Lung (tissue), 11 donors: ENCODE measurements at regions not wholly inside any gene's neighbourhood (a gene's known extent, or its start where the extent isn't known, plus 50 kb on each side); places are given as distances from the start of the nearest gene placed in this dataset.

Source experiments
- ATAC-seq: fragments of 200-7000 bp; cut with Tn5 transposase; one replicate; pipeline ENCODE4 v1.9.1; 2020; ENCODE audit warnings: moderate number of reproducible peaks; ENCODE audit not compliant: insufficient read depth, low FRiP score
- DNase-seq, 3 donors: peaks; one replicate each; pipeline ENCODE4 v3.0.0-alpha.2; 2013 to 2017
- H3K27ac ChIP-seq, 2 donors: one replicate each; pipeline ENCODE4 v1.5.1; 2013; ENCODE audit warnings: mild to moderate bottlenecking in 2 of 2, moderate library complexity in 2 of 2, control low read depth in 1 of 2, inconsistent platforms in 1 of 2, low read depth in 1 of 2, low read length in 1 of 2
- H3K27me3 ChIP-seq, 3 donors: one replicate each; pipeline ENCODE4 v1.5.1; 2013; ENCODE audit warnings: low read length in 2 of 3; ENCODE audit not compliant: control insufficient read depth in 3 of 3, insufficient read depth in 3 of 3
- H3K36me3 ChIP-seq, 4 donors: one replicate each; pipeline ENCODE4 v1.5.1; 2013; ENCODE audit warnings: low read length in 4 of 4, mild to moderate bottlenecking in 1 of 4, moderate library complexity in 1 of 4; ENCODE audit not compliant: control insufficient read depth in 4 of 4, insufficient read depth in 4 of 4
- H3K4me1 ChIP-seq, 5 donors: one replicate each; pipeline ENCODE4 v1.5.1; 2013; ENCODE audit warnings: low read length in 5 of 5, mild to moderate bottlenecking in 2 of 5, moderate library complexity in 1 of 5; ENCODE audit not compliant: control insufficient read depth in 5 of 5, insufficient read depth in 5 of 5
- H3K4me3 ChIP-seq: one replicate; pipeline ENCODE4 v1.5.1; 2013; ENCODE audit warnings: mild to moderate bottlenecking, control low read depth, moderate library complexity
- H3K9ac ChIP-seq, 2 donors: one replicate each; pipeline ENCODE4 v1.5.1; 2013; ENCODE audit warnings: low read length in 2 of 2, control low read depth in 1 of 2; ENCODE audit not compliant: insufficient read depth in 1 of 2
- H3K9me3 ChIP-seq, 4 donors: one replicate each; pipeline ENCODE4 v1.5.1; 2013; ENCODE audit warnings: low read length in 3 of 4, mild to moderate bottlenecking in 1 of 4, moderate library complexity in 1 of 4; ENCODE audit not compliant: control insufficient read depth in 4 of 4, insufficient read depth in 3 of 4
- WGBS, 2 donors: extraction: QIAGEN DNeasy Blood & Tissue Kit; methylation state at CpG; one replicate each; pipeline ENCODE4 v1.1.7; 2013; 5-methylcytosine and 5-hydroxymethylcytosine counted together
- TF ChIP-seq, protein P1 (sequence below): IDR thresholded peaks from 2 replicates; pipeline ENCODE4 v1.5.1; 2012; ENCODE audit warnings: mild to moderate bottlenecking; ENCODE audit errors: control extremely low read depth, extremely low read depth
- donor health status: control.
- donor health status: control.
- donor health status: Bipolar disorder and iron deficiency.
- donor health status: healthy.
- donor health status: DM: yes; HTN: yes; CAD: no.

DNA sequence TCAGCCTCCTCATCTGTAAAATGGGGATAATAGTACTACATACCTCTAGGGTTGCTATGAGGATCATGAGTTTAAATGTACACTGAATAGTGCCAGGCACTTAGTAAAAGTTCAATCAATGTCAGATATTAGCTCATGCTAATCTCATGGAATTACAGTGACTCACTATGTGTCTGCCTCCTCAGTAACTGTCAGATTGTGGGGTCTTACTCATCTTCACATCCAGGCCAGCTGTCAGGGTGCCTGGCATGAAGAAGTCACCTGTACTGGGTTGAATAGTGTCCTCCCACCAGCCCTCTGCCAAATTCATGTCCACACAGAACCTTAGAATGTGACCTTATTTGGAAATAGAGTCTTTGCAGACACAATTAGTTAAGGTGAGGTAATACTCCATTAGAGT, 54.3 kb upstream of the STIM2 start:
- TF ChIP-seq, protein P1, sequence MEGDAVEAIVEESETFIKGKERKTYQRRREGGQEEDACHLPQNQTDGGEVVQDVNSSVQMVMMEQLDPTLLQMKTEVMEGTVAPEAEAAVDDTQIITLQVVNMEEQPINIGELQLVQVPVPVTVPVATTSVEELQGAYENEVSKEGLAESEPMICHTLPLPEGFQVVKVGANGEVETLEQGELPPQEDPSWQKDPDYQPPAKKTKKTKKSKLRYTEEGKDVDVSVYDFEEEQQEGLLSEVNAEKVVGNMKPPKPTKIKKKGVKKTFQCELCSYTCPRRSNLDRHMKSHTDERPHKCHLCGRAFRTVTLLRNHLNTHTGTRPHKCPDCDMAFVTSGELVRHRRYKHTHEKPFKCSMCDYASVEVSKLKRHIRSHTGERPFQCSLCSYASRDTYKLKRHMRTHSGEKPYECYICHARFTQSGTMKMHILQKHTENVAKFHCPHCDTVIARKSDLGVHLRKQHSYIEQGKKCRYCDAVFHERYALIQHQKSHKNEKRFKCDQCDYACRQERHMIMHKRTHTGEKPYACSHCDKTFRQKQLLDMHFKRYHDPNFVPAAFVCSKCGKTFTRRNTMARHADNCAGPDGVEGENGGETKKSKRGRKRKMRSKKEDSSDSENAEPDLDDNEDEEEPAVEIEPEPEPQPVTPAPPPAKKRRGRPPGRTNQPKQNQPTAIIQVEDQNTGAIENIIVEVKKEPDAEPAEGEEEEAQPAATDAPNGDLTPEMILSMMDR = no peak
- no peak for ATAC-seq
- no peak for DNase-seq
- no peaks in the 10 kb centered on the region for H3K27me3 ChIP-seq
- peaks cover 0 to 15% (median 7%) of the 10 kb centered on the region in 5 donors for H3K4me1 ChIP-seq
- H3K9ac ChIP-seq = no peak overlapping the region
- no peaks in the 10 kb centered on the region for H3K9me3 ChIP-seq
- H3K36me3 ChIP-seq = no peaks in the 10 kb centered on the region
- no peak overlapping the region for H3K4me3 ChIP-seq
- no peak overlapping the region for H3K27ac ChIP-seq

DNA sequence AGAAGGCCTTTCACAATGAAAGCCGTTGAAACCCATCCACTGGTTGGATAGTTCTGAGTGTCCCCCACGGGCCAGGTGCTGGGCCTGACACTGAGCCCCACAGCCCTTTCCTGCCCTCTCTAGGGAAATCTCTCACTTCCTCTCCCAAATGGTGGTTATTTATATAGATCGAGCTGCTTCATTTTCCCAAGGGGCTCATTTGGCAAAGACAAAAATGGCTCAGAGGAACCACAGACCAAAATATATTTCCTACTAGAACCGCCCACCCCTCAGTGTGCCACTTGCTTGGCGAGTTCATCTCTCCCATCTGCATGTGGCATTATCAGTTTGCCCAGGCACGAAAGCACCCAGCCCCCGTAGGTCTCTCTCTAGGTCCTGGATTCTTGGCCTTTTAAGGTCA, 53.3 kb upstream of the STIM2 start:
- no peaks in the 10 kb centered on the region for H3K36me3 ChIP-seq
- no peaks in the 10 kb centered on the region for H3K27me3 ChIP-seq
- TF ChIP-seq, protein P1 = no peak
- H3K9me3 ChIP-seq = no peaks in the 10 kb centered on the region
- no peak overlapping the region for H3K9ac ChIP-seq
- ATAC-seq (no peak), DNase-seq (no peak)
- no peak overlapping the region for H3K27ac ChIP-seq
- H3K4me1 ChIP-seq = peaks cover 0 to 15% (median 7%) of the 10 kb centered on the region in 5 donors
- H3K4me3 ChIP-seq = no peak overlapping the region
- 54 to 60% methylated on average over 7 of the region's 7 CpGs for WGBS, 2 donors

DNA sequence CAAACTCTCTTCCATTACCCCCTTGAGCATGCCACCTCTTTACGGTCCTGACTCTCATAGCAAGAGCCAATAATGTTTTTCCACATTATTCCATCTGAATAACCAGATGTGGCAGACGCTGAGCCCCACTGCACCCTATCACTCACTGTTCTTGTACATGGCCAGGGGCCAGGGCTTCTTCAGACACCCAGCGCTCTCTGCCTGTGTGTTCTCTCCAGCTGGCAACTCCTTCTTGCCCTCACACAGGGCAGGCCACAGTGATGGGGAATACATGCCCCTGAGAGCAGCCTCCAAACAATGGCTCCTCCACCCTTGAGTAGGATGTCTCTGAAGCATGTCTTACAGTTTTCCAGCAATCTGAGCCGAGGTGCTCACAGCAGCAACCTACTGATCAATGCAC, 50.8 kb upstream of the STIM2 start:
- H3K27ac ChIP-seq = no peak overlapping the region
- TF ChIP-seq, protein P1 = no peak
- H3K4me3 ChIP-seq = no peak overlapping the region
- peaks cover 0 to 2% (median 0%) of the 10 kb centered on the region in 4 donors for H3K9me3 ChIP-seq
- no peaks in the 10 kb centered on the region for H3K36me3 ChIP-seq
- H3K27me3 ChIP-seq = no peaks in the 10 kb centered on the region
- DNase-seq = peak in 1 of 3 donors; percentile 25
- 85 to 91% methylated on average over 4 of the region's 4 CpGs for WGBS, 2 donors
- H3K9ac ChIP-seq = no peak overlapping the region
- peaks cover 0 to 14% (median 4%) of the 10 kb centered on the region in 5 donors for H3K4me1 ChIP-seq
- ATAC-seq = no peak
